CD4-positive, alpha-beta T cell treated with Interleukin-2 at 100 ng/mL for 4 hours (primary cell): ENCODE measurements at regions not wholly inside any gene's neighbourhood (a gene's known extent, or its start where the extent isn't known, plus 50 kb on each side); places are given as distances from the start of the nearest gene placed in this dataset.

Experiments
- DNase-seq: peaks from one replicate; pipeline ENCODE4 v3.0.0-alpha.2; 2020; ENCODE audit warnings: low spot score

DNA sequence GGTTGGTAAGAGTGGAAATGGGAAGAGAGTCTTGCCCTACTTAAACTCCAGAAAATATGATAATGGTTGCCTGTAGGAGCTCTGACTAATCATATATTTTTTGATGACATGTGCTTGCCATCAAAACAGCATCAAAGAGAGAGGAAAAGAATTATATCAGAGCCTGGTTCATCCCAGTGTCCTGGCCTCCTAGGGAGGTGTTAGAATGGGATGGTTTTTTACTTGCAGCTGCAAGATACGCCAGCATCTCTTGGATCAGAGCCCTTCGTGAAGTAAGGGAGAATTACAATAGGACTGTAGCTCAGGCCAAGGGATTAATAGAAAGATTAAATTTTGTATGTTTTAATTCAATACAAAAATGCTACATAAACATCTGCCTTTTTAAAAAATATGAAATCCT lies 177.6 kb upstream of the HDAC9 start:
- no peak for DNase-seq

DNA sequence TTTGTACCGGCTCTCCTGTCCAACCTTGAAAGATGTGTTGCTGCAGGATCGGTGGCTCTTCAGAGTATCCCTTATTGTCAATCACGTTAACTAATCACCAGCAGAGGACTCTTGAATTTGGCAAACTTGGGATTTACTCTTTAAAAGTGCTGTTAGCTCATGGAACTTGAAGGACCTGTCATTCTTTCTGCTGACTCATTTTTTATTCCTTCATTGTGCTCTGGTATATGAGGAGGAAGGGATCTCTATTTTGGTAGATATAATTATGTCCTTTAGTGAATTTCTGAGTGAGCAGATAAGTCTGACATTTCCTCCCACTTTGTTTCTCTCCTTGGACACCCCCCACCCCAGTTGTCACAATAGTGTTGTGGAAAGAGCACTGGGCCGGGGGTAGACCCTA lies 175.1 kb upstream of the HDAC9 start:
- no peak for DNase-seq

DNA sequence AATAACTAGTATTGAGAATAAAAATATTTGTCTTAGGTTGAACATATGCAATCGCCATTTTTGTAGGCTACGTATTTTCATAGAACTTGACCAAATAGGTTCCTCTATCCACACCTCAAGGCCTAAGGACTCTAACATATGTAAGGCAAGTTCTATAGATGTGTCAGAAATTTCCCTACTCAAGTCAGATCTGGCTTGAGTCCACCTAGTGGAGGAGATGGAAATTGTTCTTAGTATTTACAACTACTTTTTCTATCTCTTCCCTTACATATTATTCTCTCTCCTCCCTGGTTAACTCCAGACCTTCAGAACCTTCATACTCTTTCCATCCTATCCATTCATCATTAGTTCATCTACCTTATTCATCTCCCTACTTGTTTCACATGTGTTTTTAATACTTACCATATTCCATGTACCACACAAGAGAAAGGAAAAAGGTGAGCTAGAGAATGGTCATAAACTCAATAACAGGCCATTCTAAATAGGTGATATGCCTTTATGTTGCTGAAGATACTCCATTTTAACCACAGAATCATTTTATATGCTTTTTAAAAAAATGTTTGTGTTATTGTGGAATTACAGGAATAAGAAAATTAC lies 174.5 kb upstream of the HDAC9 start:
- DNase-seq, result peak; percentile 33

DNA sequence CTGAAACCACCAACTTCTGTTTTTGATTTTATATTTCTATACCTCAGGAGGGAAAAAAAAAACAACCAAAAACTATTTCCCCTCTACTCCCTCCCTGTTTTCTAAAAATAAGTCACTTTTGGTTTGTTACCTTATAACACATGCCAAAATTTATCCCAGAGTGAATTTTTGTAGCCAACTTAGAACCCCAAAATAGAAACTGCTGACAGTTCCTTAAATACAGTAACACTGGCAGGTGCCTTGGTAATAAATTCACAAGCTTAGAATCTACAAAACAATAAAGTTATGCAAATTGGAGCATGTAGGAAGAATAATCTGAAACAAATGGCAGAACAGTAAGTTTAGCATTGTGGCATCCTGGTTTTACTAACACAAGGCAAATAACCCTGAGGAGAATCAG lies 165.0 kb upstream of the HDAC9 start:
- no peak for DNase-seq

DNA sequence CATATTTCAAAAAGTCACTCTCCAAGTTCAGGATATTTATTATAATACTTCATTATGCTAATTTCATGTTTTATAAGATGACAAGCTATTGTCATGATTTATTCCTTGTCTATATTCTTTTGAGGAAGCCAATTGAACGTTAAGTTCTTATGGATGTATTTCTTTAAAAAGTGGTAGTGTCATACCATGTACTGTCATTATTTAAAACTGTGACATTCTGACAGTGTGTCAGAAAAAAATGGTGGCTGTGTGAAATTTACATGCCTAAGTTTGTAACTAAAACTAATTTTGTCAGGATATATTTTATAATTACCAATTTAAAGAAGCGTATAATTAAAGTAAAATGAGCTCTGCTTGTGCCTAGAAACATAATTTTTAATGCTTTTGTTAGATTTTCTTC lies 158.9 kb upstream of the HDAC9 start:
- no peak for DNase-seq

DNA sequence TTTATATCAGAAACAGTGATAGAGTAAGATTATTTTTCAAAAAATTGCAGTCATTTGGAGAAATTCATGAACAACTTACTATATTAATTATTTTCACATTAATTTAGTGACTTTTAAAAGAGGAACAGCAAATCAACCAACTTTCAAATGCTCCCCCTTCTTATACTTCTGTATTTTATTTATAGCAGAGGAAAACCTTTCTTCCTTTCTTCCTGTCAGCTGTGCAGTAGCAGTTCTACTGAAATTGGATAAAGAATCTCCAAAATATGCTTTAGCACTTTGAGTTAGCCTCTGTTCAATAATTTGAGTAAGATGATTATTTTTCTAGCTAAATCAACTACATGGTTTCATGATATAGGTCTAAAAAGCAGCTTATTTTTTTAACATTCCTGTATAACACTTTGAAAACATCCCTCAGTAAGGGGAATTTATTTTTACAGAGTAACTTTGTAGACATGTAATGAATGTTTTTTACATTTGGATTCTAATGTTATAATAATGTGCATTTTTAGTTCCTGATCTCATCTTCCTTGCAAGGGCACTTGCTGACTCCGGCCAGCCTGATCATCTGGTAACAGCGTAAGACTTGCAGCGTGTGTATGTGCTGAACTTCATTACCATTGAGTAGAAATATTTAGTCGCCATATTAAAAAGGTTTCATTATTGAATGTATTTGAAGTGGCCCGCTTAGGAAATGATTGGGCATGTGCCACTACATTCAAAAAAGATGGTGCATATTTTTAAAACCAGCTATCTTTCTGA lies 158.3 kb upstream of the HDAC9 start:
- DNase-seq, result no peak

DNA sequence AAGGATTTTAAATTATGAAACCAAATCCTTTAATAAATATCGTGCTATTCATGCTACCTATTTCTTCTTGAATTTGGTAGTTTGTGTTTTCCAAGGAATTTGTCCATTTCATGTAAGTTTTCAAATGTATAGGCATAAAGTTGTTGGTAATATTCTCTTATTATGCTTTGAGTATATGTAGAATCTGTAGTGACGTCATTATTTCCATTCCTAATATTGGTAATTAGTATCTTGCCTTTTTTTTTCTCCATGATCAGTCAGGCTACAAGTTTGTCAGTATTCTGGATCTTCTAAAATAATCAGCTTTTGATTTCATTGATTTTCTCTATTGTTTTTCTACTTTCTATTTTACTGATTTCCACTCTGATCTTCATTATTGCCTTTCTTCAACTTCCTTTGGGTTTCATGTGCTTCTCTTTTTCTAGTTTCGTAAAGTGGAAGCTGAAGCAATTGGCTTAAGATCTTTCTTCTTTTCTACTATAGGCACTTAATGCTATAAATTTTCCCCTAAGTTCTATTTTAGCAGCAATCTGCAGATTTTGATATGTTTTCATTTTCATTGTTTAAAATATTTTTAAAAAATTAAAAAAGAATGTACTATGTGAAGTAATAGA lies 156.5 kb upstream of the HDAC9 start:
- DNase-seq, result no peak

DNA sequence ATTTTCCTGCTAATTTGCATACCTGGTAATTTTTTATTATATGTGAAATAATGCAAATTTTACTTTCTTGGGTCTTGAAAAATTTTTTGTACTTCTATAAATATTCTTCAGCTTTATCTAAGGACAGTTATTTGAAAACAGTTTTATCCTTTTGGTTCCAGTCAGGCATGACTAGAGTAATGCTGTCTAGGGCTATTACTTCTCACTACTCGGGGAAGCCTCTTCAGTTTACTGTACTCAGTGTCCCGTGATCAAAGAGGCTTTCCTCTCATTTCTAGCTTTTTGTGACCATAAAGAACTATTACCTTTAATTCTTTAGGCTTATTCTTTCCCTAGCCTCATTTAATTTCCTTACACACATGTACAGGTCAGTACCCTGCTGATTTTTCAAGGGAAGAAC lies 153.8 kb upstream of the HDAC9 start:
- no peak for DNase-seq

DNA sequence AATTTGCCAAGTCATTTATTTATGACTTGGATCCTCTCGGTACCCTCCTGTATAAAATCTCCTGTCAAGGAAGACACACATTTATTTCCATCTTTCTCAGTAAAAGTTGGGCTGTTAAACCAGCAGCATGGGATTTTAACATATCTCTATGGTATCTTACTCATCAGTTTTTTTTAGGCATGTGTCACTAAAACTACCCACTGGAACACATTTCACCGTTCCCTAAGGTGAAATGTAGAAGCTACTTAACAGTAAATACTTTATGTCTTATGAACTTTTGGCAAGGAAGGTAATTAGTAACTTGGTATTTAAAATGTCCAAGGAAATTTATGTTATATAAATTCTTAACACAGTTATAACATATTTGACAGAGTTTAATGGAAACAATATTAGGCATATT lies 152.5 kb upstream of the HDAC9 start:
- no peak for DNase-seq

DNA sequence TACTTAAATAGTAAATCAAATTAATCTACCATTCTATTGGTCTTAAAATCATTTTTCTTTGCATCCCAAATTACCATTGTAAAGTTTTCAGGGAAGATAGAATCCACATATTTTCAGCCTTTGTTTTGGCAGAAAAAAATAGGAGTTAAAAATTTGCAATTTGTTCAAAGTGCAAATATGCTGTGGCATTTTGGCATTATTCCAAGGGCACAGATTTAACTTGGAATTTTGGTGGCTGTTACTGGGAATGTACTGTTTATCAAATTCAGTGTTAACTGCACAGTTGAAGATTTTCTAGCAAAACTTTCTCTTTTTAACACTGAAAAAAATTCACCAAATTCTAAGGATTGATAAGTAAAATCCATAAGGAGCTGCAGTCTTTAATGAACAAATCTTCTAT lies 151.0 kb upstream of the HDAC9 start:
- DNase-seq, result no peak

DNA sequence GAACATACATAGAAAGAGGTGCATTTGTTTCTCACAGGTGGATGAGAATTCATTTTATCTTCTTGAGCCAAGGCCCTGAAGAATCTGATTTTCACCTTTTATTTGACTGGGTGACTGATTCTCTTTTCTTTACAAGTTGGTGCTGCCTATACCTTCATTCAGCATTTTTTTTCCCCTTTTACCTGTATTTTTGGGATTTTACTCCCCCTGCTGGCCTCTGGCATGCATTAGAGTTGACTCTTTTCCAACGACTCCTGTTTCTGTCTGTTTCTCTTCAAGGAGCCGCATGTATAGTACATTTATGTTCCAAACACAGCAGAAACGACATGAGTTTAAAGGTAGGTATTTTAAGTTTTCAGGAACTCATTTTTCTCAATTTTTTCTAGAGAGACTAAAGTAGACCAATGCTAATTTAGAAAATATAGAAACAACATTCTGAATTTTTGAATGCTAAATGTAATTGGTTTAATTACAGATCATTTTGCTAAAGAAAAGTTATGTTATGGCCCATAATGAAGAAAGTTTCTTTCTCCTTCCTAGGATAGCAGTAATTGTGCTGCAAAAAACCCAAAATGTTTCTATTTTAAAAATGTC lies 149.8 kb upstream of the HDAC9 start:
- DNase-seq, result peak; percentile 50

DNA sequence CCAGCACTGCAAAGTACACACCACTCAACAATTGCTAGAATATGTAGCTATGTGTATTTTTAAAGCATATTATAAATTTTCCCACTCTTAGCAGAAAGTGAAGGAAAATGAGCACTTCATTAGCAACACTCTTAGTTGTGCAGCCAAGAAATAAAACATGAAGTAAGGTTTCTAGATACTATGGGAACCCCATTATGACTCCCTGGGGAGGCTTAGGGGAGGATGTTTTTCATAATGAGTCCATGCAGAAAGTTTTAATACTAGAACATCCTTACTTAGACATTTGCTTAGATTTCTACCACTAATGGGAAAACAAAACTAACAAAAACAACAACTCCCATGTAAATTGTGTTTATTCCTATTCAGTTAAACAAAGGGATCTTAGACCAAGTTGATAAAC lies 148.4 kb upstream of the HDAC9 start:
- no peak for DNase-seq

DNA sequence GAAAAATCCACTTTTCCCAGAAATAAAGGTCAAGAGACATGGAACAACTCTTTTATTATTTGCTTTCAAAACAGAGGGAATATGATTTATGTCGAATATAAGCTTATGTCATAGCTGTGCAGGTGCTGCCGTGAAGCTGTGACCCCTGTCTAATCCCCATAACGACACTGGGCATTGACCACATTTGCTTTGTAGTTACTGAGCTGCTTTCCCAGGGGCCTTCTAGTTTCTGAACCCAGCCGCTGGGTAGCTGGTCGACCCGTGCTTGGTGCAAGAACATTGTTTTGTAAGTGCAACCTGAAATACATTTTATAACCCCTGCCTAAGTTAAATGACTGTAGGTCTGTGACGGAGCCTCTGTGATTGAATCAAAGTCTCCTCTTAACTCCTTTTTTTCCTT lies 144.9 kb upstream of the HDAC9 start:
- DNase-seq, result no peak

DNA sequence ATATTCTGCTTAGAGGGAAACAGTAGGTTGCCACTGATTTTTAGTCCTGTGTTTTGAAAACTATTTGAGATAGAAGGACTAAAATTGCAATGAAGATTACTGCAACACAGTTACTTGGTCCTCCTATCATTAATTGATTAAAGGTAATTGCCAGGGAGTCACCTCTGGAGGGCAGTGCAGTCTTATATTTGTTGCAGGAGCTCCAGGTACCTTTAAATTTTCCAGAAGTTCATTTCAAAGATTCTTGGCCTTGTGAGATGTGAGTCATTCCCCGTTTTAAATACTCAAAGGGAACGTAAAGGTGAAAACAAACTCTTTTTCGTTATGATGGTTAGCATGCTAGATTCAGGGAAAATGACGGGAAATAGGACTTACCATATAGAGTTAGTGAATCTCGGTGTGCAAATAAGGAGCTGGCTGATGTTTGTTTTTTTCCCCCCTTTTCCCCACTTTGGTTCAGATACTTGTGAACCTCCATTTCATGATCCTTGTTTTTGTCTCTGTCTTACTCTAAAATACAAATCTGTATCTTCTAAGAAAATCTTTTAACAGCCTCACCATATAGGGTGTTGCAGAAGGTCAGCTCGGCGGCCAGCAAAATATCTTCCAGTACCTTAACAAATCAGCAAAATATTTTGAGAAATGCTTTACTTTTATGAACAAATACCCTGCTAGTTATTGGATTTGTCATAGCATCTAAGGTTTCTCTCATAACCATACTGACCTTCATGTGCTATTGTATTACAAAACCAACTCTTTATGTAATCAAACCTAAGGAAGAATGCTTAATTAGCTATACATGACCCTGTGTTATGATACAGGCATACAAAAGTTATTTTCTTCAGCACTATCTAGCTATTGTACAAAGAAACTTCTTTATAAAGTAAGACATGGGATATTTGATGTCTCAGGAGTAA lies 143.0 kb upstream of the HDAC9 start:
- DNase-seq, result peak; percentile 19

DNA sequence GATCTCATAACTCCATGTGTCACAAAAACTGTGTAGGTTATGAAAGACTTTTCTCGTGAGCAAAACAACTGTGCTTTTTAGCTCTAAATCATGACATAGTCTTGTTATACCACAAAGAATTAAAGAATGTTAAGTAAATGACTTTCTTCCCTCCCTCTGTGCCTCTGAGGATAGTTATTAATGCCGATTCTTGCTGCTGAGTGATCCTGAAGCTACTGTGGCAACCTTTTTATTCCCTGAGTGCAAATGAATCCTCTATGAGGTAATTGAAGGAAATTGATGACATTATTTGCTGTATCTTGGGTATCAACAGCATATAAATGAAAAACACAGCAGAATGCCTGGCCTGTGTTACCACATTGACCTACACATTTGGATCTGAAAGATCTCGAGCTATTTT lies 142.2 kb upstream of the HDAC9 start:
- DNase-seq, result no peak

DNA sequence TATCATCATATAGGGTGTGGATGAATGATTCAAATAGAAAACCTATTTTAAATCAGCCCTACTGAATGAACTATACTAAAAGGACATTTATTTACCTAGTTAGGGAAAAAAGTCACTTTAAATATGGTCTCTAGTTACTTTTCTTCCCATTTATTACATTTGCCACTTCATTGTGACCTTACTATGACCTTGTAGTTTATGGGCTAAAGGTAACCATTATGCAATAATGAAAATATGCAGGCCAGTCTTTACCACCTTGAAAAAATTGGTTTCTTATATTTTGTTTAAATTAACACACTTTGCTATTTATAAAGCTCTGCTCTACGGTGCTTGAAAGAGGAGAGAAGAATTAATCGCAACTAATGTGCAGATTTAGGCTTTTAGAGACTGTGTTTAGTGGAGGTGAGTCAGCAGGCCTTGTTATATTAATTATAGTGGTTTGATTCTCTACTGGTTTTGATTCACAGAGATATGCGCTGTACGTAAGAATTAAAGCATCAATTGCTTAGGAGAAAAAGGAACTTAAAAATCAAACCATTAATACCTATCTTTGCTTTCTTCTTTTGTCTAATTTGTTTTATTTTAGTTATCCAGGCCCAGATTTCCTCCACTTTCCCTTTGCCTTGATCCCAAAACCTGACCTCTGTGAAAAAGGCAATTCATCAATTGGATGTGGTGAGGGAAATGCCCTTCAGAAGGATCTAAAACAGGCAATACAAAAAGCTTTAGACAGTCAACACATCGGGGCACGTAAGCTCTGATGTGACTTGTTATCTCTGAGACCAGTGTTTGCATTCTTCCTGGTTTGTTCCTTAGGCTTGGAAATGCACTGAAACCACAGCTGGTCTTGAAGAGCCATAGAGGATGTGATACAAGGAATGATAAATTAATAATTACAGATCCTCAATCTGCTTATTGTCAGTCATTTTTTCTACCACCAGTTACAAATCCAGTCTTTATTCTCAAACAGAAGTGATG lies 141.2 kb upstream of the HDAC9 start:
- DNase-seq, result no peak

DNA sequence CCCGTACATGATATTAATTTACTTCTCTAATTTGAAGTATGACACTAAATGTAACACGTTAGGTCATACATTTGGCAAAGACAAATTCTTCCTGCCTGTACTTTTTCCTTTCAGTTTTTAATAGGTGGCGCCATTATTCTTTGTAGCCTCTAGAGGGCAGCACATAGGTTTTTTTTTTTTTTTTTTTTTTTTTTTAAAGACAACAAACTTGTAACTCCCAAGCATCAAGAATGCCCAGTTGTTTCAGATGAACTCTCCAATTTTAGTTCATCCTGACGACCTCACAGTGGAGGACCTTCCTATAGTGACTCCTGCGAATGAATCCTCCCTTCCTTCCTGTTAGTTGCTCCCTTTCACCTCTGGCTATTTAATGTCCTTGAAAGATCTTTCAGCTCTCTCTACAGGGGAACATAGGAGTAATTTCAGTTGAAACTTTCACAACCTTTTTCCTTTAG lies 139.3 kb upstream of the HDAC9 start:
- DNase-seq, result peak; percentile 31

DNA sequence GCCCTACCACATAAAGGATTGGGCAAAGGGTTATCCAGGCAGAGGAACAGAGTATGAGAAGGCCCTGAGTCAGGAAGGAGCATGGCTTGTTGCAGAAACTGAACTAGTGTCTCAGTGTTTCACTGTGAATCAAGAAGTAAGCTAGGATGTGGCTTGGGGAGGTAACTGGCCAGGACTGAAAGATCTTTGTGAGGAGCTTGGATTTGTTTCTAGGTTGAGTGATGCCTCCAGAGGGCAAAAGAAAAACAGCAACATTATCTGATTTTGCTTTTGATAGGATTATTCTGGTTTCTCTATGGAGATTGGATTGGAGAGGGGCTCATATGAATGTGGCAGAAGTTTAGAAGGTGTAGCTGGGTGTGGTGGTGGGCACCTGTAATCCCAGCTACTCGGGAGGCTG lies 137.9 kb upstream of the HDAC9 start:
- DNase-seq, result no peak

DNA sequence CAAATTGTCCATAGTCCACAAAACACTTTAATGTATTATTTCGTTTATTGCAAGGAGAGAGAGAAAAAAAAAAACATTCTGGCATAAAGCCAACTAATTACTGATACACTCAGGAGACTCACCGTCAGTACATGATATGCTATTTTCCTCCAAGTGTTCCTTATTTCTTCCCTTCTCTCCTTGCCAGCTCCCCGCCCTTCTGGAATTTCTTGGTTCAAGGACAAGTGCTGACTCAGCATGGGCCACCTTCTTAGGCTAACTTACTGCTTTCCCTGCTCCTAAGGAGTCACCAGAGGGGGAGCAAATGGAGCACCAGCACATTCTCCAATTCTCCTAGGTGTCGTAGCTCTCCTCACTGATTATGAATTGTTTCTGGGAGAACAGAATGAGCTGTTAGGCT lies 133.8 kb upstream of the HDAC9 start:
- no peak for DNase-seq

DNA sequence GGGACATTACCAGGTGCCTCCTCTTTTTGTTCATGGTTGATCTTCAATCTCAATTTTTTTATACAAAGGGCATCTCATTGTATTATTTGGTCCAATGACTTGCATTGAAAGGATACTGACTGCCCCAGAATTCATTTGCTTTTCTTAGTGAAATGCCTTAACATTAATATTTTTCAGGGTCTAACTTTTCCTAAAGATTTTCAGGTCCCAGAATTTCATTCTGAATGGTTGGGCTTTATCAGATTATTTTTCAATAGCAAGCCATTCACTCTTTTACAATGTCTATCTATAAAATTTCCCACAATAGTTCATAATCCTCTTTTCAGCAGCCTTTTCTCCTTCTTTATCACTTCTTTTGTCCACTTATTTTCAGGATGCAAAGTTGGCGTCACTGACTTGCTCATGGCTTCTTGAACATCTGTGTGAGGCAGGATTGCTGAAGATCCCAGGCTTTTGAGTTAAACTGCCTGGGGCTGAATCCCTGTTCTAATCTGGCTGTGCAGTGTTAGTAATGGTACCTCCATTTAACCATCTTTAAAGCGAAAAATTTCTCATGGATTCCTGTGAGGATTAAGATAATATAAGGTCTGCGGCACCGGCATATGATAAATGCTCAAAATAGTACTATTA lies 131.7 kb upstream of the HDAC9 start:
- DNase-seq, result no peak
